ENCODE measurements at regions not wholly inside any gene's neighbourhood (a gene's known extent, or its start where the extent isn't known, plus 50 kb on each side); places are given as distances from the start of the nearest gene placed in this dataset.

GRCh38 chr5:31008231-31008630 is 185.3 kb upstream of the CDH6 start:
- Histone ChIP-seq H3K4me3 (no peak overlapping the region), H3K27ac (no peak overlapping the region), H3K27me3 (no peaks in the 10 kb centered on the region), H3K36me3 (no peaks in the 10 kb centered on the region), H3K4me1 (no peaks in the 10 kb centered on the region), H3K9me3 (peaks cover 0 to 3% of the 10 kb centered on the region in 2 donors)
- DNase-seq = no peak
- WGBS, 2 donors (ENCODE audit: low coverage in 1 of 2) = 78 to 83% methylated on average over 2 to 5 of the region's 5 CpGs
- in situ Hi-C loops (cut with MboI; ENCODE audit: low pct_ligation_motif_present in 1 of 4, low pct_unique_long_range_greater_than_20kb in 1 of 4, low sequenced_read_pairs in 3 of 4) = no loop called here
- TF ChIP-seq POLR2AphosphoS5 (IDR thresholded peaks at IDR 0.05) (no peak), POLR2A (IDR thresholded peaks at IDR 0.05) (no peak), EP300 (IDR thresholded peaks at IDR 0.05; ENCODE audit: low read depth) (no peak)
- TF ChIP-seq, protein P1, sequence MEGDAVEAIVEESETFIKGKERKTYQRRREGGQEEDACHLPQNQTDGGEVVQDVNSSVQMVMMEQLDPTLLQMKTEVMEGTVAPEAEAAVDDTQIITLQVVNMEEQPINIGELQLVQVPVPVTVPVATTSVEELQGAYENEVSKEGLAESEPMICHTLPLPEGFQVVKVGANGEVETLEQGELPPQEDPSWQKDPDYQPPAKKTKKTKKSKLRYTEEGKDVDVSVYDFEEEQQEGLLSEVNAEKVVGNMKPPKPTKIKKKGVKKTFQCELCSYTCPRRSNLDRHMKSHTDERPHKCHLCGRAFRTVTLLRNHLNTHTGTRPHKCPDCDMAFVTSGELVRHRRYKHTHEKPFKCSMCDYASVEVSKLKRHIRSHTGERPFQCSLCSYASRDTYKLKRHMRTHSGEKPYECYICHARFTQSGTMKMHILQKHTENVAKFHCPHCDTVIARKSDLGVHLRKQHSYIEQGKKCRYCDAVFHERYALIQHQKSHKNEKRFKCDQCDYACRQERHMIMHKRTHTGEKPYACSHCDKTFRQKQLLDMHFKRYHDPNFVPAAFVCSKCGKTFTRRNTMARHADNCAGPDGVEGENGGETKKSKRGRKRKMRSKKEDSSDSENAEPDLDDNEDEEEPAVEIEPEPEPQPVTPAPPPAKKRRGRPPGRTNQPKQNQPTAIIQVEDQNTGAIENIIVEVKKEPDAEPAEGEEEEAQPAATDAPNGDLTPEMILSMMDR (IDR thresholded peaks at IDR 0.05) = no peak
- intact Hi-C loops (cut with DNase I; ENCODE audit: low total_unique reads) = no loop called here

GRCh38 chr5:31007672-31008071 is 185.8 kb upstream of the CDH6 start:
- H3K4me1 ChIP-seq = no peaks in the 10 kb centered on the region
- in situ Hi-C loops (cut with MboI; ENCODE audit: low pct_ligation_motif_present in 1 of 4, low pct_unique_long_range_greater_than_20kb in 1 of 4, low sequenced_read_pairs in 3 of 4) = no loop called here
- H3K27me3 ChIP-seq = no peaks in the 10 kb centered on the region
- TF ChIP-seq POLR2A (IDR thresholded peaks at IDR 0.05) (no peak), EP300 (IDR thresholded peaks at IDR 0.05; ENCODE audit: low read depth) (no peak), POLR2AphosphoS5 (IDR thresholded peaks at IDR 0.05) (no peak)
- TF ChIP-seq, protein P1 (IDR thresholded peaks at IDR 0.05) = no peak
- no peak overlapping the region for H3K27ac ChIP-seq
- H3K9me3 ChIP-seq = peaks cover 0 to 3% of the 10 kb centered on the region in 2 donors
- H3K4me3 ChIP-seq = no peak overlapping the region
- H3K36me3 ChIP-seq = no peaks in the 10 kb centered on the region
- intact Hi-C loops (cut with DNase I; ENCODE audit: low total_unique reads) = no loop called here
- DNase-seq = no peak
- WGBS, 2 donors (ENCODE audit: low coverage in 1 of 2) = 87% methylated on average over 4 of the region's 4 CpGs; no CpG with 5 or more reads in 1 of the 2 donors

DNA sequence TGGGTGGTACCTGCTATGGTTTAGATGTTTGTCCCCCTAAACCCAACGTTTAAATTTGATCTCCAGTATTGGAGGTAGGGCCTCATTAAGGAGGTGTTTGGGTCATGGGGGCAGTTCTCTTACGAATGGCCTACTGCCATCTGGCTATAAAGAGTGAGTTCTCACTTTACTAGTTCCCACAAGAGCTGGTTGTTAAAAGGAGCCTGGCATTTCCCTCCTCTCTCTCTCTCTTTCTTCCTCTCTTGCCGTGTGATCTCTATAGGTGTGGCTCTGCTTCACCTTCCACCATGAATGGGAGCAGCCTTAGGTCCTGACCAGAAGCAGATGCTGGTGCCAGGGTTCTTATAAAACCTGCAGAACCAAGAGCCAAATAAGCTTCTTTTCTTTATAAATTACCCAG is 193.2 kb upstream of the CDH6 start:
- Histone ChIP-seq H3K4me1 (no peaks in the 10 kb centered on the region), H3K27me3 (no peaks in the 10 kb centered on the region), H3K4me3 (no peak overlapping the region), H3K36me3 (no peaks in the 10 kb centered on the region), H3K9me3 (peaks cover 0 to under 1% of the 10 kb centered on the region in 2 donors), H3K27ac (no peak overlapping the region)
- intact Hi-C loops (cut with DNase I; ENCODE audit: low total_unique reads) = no loop called here
- in situ Hi-C loops (cut with MboI; ENCODE audit: low pct_ligation_motif_present in 1 of 4, low pct_unique_long_range_greater_than_20kb in 1 of 4, low sequenced_read_pairs in 3 of 4) = no loop called here
- no peak for DNase-seq
- WGBS, 2 donors (ENCODE audit: low coverage in 1 of 2) = 66 to 74% methylated on average over 3 of the region's 3 CpGs
- TF ChIP-seq POLR2AphosphoS5 (IDR thresholded peaks at IDR 0.05) (no peak), POLR2A (IDR thresholded peaks at IDR 0.05) (no peak), EP300 (IDR thresholded peaks at IDR 0.05; ENCODE audit: low read depth) (no peak)
- TF ChIP-seq, protein P1 (IDR thresholded peaks at IDR 0.05) = no peak

GRCh38 chr5:30997681-30998080 is 195.8 kb upstream of the CDH6 start:
- H3K27ac ChIP-seq = no peak overlapping the region
- intact Hi-C loops (cut with DNase I; ENCODE audit: low total_unique reads) (no loop called here), in situ Hi-C loops (cut with MboI; ENCODE audit: low pct_ligation_motif_present in 1 of 4, low pct_unique_long_range_greater_than_20kb in 1 of 4, low sequenced_read_pairs in 3 of 4) (no loop called here)
- H3K4me3 ChIP-seq = no peak overlapping the region
- H3K9me3 ChIP-seq = no peaks in the 10 kb centered on the region
- no peaks in the 10 kb centered on the region for H3K27me3 ChIP-seq
- H3K4me1 ChIP-seq = no peaks in the 10 kb centered on the region
- H3K36me3 ChIP-seq = no peaks in the 10 kb centered on the region
- TF ChIP-seq POLR2AphosphoS5 (IDR thresholded peaks at IDR 0.05) = no peak
- TF ChIP-seq POLR2A (IDR thresholded peaks at IDR 0.05) = no peak
- TF ChIP-seq, protein P1 (IDR thresholded peaks at IDR 0.05) = no peak
- DNase-seq = no peak
- WGBS, 2 donors (ENCODE audit: low coverage in 1 of 2) = 63 to 71% methylated on average over 1 of the region's 1 CpG
